Heart right ventricle (tissue), 16 donors: ENCODE measurements at regions not wholly inside any gene's neighbourhood (a gene's known extent, or its start where the extent isn't known, plus 50 kb on each side); places are given as distances from the start of the nearest gene placed in this dataset.
"Not testable (repeated sequence)": the region's sequence is repeated elsewhere in the genome, so short reads cannot be mapped to it uniquely, and the experiment has no call there.

Experiments used
- ATAC-seq, 8 donors: fragments of 200-7000 bp; cut with Tn5 transposase; one replicate each; pipeline ENCODE4 v1.9.1; 2020; ENCODE audit warnings: mild to moderate bottlenecking in 8 of 8, moderate library complexity in 8 of 8, moderate number of reproducible peaks in 1 of 8
- DNase-seq, 2 donors: peaks; one replicate each; pipeline ENCODE4 v3.0.0-alpha.2; 2020
- H3K27ac ChIP-seq, 10 donors: fragments of 200-600 bp; sonication (generic) in 2 of 10; one replicate each; pipeline versions ENCODE4 v1.5.0 to v1.8.0; 2020 to 2022; ENCODE audit warnings: mild to moderate bottlenecking in 3 of 10
- H3K27me3 ChIP-seq, 7 donors: fragments of 200-600 bp; one replicate each; pipeline ENCODE4 v1.8.0; 2021 to 2022; ENCODE audit warnings: mild to moderate bottlenecking in 2 of 7
- H3K36me3 ChIP-seq, 9 donors: fragments of 200-600 bp; sonication (generic) in 1 of 9; one replicate each; pipeline versions ENCODE4 v1.5.0 to v1.8.0; 2020 to 2022; ENCODE audit warnings: mild to moderate bottlenecking in 2 of 9
- H3K4me1 ChIP-seq, 9 donors: fragments of 200-600 bp; sonication (generic) in 1 of 9; one replicate each; pipeline versions ENCODE4 v1.5.0 to v1.8.0; 2020 to 2022; ENCODE audit warnings: mild to moderate bottlenecking in 4 of 9
- H3K4me3 ChIP-seq, 10 donors: fragments of 200-600 bp; sonication (generic) in 2 of 10; one replicate each; pipeline versions ENCODE4 v1.5.0 to v1.8.0; 2020 to 2022; ENCODE audit warnings: mild to moderate bottlenecking in 7 of 10, moderate library complexity in 2 of 10
- H3K9me3 ChIP-seq, 11 donors: fragments of 200-600 bp in 10 of 11; sonication (generic) in 2 of 11; one replicate each; pipeline versions ENCODE4 v1.5.0 to v1.8.0; 2013 to 2022; ENCODE audit warnings: mild to moderate bottlenecking in 2 of 11, control low read depth in 1 of 11, moderate library complexity in 1 of 11
- WGBS, 2 donors: extraction: QIAGEN DNeasy Blood & Tissue Kit; methylation state at CpG; one replicate each; pipeline ENCODE4 v1.1.7; 2013; ENCODE audit warnings: inconsistent platforms in 1 of 2; 5-methylcytosine and 5-hydroxymethylcytosine counted together
- intact Hi-C, 10 donors: fragments of 100-400 bp; cut with DNase I; formaldehyde crosslinking; loops; one replicate each; pipeline versions ENCODE4 v1.11.1 to v1.14.2; 2022
- TF ChIP-seq, protein P1 (sequence below), 9 donors: fragments of 200-600 bp; sonication (generic) in 2 of 9; IDR thresholded peaks; one replicate each; pipeline versions ENCODE4 v1.5.0 to v1.8.0; 2021 to 2022; ENCODE audit warnings: antibody characterized with exemption in 9 of 9, mild to moderate bottlenecking in 5 of 9, moderate library complexity in 1 of 9
- donor health status: Arrhythmogenic right ventricular cardiomyopathy.
- donor health status: ischemic (EF 13 %, LVEDD 7.1; RV severe dilation, severe dysfunction).
- donor health status: healthy with polysubstance abuse.
- donor health status: DM: no; HTN: yes; CAD: no.
- donor health status: DM: no; HTN: no; CAD: no.
- donor health status: ischemic (EF 25% LVEDD 6.9; RV normal size, moderate dysfunction).
- donor health status: ischemic (EF 25% LVEDD 5.7; RV mildly dilated, moderate dysfunction).
- donor health status: healthy.
- donor health status: DM: yes; HTN: yes; CAD: no.
- donor health status: Ischemic cardiomyopathy.
- donor health status: ischemic (EF 35%, LVEDD 5.7; RV mildly dilated, moderate dysfunction).
- donor health status: nonischemic (EF 11% LVEDD 7.7; RV severe dilation, severe dysfunction).
- donor health status: DM: yes; HTN: yes; CAD: no.
- donor health status: PGD.
- donor health status: ischemic (EF 29% LVEDD 5.4; RV normal size, mild dysfunction).
- donor health status: nonischemic (EF 23%, LVEDD 6.1; RV moderate dilation, normal function).

DNA sequence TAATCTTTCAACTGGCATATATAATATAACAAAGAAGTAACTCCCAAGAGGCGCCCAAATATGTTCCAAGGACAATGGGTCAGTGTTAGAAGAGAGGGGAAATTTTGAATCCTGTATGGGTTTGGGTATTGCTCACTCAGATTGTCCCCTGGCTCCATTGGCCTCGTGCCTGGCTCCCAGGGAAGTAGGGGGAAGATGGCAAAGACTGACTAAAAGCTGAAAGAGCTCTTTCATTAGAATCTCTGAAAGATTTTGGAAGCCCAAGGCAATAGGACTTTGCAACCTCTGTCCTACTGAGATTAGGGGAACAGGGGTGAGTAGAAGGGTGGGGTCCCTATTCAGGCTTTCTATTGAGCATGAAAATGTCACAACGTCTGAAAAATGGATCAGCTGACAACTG is 1272.8 kb upstream of the ZEB2 start:
- 76 to 81% methylated on average over 3 of the region's 3 CpGs for WGBS, 2 donors
- Histone ChIP-seq H3K4me3 (no peak overlapping the region), H3K27ac (no peak overlapping the region), H3K9me3 (peaks cover 0 to 5% (median 0%) of the 10 kb centered on the region in 11 donors), H3K4me1 (no peaks in the 10 kb centered on the region), H3K27me3 (no peaks in the 10 kb centered on the region), H3K36me3 (no peaks in the 10 kb centered on the region)
- intact Hi-C loops = no loop called here
- DNase-seq = peak in 1 of 2 donors; percentile 14
- peak in 2 of 8 donors; percentile 25 to 48 for ATAC-seq
- TF ChIP-seq, protein P1, sequence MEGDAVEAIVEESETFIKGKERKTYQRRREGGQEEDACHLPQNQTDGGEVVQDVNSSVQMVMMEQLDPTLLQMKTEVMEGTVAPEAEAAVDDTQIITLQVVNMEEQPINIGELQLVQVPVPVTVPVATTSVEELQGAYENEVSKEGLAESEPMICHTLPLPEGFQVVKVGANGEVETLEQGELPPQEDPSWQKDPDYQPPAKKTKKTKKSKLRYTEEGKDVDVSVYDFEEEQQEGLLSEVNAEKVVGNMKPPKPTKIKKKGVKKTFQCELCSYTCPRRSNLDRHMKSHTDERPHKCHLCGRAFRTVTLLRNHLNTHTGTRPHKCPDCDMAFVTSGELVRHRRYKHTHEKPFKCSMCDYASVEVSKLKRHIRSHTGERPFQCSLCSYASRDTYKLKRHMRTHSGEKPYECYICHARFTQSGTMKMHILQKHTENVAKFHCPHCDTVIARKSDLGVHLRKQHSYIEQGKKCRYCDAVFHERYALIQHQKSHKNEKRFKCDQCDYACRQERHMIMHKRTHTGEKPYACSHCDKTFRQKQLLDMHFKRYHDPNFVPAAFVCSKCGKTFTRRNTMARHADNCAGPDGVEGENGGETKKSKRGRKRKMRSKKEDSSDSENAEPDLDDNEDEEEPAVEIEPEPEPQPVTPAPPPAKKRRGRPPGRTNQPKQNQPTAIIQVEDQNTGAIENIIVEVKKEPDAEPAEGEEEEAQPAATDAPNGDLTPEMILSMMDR (IDR thresholded peaks at IDR 0.05) = no peak

GRCh38 chr2:145789636-145790035 is 1269.7 kb upstream of the ZEB2 start:
- H3K36me3 ChIP-seq = no peaks in the 10 kb centered on the region
- intact Hi-C loops = no loop called here
- no peak overlapping the region for H3K27ac ChIP-seq
- H3K9me3 ChIP-seq = peaks cover 0 to 14% (median 0%) of the 10 kb centered on the region in 11 donors
- H3K4me3 ChIP-seq = no peak overlapping the region
- no peak for ATAC-seq
- 89 to 96% methylated on average over 3 of the region's 3 CpGs for WGBS, 2 donors
- H3K4me1 ChIP-seq = no peaks in the 10 kb centered on the region
- no peak for DNase-seq
- no peaks in the 10 kb centered on the region for H3K27me3 ChIP-seq
- TF ChIP-seq, protein P1 (IDR thresholded peaks at IDR 0.05) = no peak

GRCh38 chr2:145787597-145788361 is 1267.9 kb upstream of the ZEB2 start:
- intact Hi-C loops, ATAC-seq: not testable (repeated sequence)
- WGBS, 2 donors = 92 to 96% methylated on average over 6 of the region's 6 CpGs

GRCh38 chr2:145782607-145783006 is 1262.7 kb upstream of the ZEB2 start:
- H3K27ac ChIP-seq, intact Hi-C loops, DNase-seq, H3K36me3 ChIP-seq, H3K27me3 ChIP-seq, ATAC-seq, H3K4me1 ChIP-seq, H3K4me3 ChIP-seq: not testable (repeated sequence)
- peaks cover 0 to 11% (median 0%) of the 10 kb centered on the region in 11 donors for H3K9me3 ChIP-seq
- WGBS, 2 donors = 92 to 95% methylated on average over 5 of the region's 5 CpGs

More at GRCh38 chr2:145787597-145788361, 1267.9 kb upstream of the ZEB2 start:
- not testable (repeated sequence) for H3K4me3 ChIP-seq, DNase-seq, H3K36me3 ChIP-seq, H3K27ac ChIP-seq, H3K4me1 ChIP-seq, H3K27me3 ChIP-seq
- H3K9me3 ChIP-seq = peaks cover 0 to 14% (median 0%) of the 10 kb centered on the region in 11 donors

GRCh38 chr2:145777914-145778313 is 1258.0 kb upstream of the ZEB2 start:
- H3K4me1 ChIP-seq = no peaks in the 10 kb centered on the region
- intact Hi-C loops = no loop called here
- DNase-seq (no peak), ATAC-seq (no peak)
- no peak overlapping the region for H3K4me3 ChIP-seq
- 90 to 93% methylated on average over 3 of the region's 3 CpGs for WGBS, 2 donors
- no peaks in the 10 kb centered on the region for H3K27me3 ChIP-seq
- no peaks in the 10 kb centered on the region for H3K9me3 ChIP-seq
- no peak overlapping the region for H3K27ac ChIP-seq
- H3K36me3 ChIP-seq = no peaks in the 10 kb centered on the region
- TF ChIP-seq, protein P1 (IDR thresholded peaks at IDR 0.05) = no peak
